Glutamatergic neuron (in vitro differentiated cells): ENCODE measurements at regions not wholly inside any gene's neighbourhood (a gene's known extent, or its start where the extent isn't known, plus 50 kb on each side); places are given as distances from the start of the nearest gene placed in this dataset.

Experiments used
- DNase-seq: peaks from one replicate; pipeline ENCODE4 v3.0.0; 2022
- H3K27ac Mint-ChIP-seq: one replicate; pipeline ENCODE4 v1.8.0; 2020; ENCODE audit warnings: mild to moderate bottlenecking, mixed read lengths, inconsistent platforms; ENCODE audit not compliant: unreplicated experiment
- H3K27me3 Mint-ChIP-seq: one replicate; pipeline ENCODE4 v1.8.0; 2020; ENCODE audit warnings: mild to moderate bottlenecking, moderate library complexity, mixed read lengths, inconsistent platforms; ENCODE audit not compliant: unreplicated experiment
- H3K36me3 Mint-ChIP-seq: one replicate; pipeline ENCODE4 v1.8.0; 2020; ENCODE audit warnings: mild to moderate bottlenecking, mixed read lengths, inconsistent platforms; ENCODE audit not compliant: unreplicated experiment
- H3K4me1 Mint-ChIP-seq: one replicate; pipeline ENCODE4 v1.8.0; 2020; ENCODE audit warnings: mild to moderate bottlenecking, low read depth, mixed read lengths, inconsistent platforms; ENCODE audit not compliant: unreplicated experiment
- H3K4me3 Mint-ChIP-seq: one replicate; pipeline ENCODE4 v1.8.0; 2020; ENCODE audit warnings: mild to moderate bottlenecking, mixed read lengths, inconsistent platforms; ENCODE audit not compliant: unreplicated experiment
- H3K9me3 Mint-ChIP-seq: one replicate; pipeline ENCODE4 v1.8.0; 2020; ENCODE audit warnings: mild to moderate bottlenecking, moderate library complexity, mixed read lengths, inconsistent platforms; ENCODE audit not compliant: unreplicated experiment
- CTCF ChIP-seq: fragments of 200-600 bp; sonication (generic); IDR thresholded peaks from one replicate; pipeline ENCODE4 v1.5.0; 2021; ENCODE audit not compliant: partially characterized antibody, unreplicated experiment

GRCh38 chr3:177735431-177735830 lies 538.1 kb upstream of the TBL1XR1 start:
- Mint-ChIP-seq H3K4me3 (no peak overlapping the region), H3K27me3 (peaks cover 6% of the 10 kb centered on the region), H3K9me3 (peaks cover 2% of the 10 kb centered on the region), H3K4me1 (peaks cover 34% of the 10 kb centered on the region), H3K27ac (no peak overlapping the region), H3K36me3 (no peaks in the 10 kb centered on the region)
- no peak for DNase-seq
- TF ChIP-seq CTCF: no peak

- no peaks in the 10 kb centered on the region for H3K36me3 Mint-ChIP-seq
- H3K9me3 Mint-ChIP-seq: no peaks in the 10 kb centered on the region
- H3K27ac Mint-ChIP-seq: no peak overlapping the region
- DNase-seq: no peak
- TF ChIP-seq CTCF: no peak
- peaks cover under 1% of the 10 kb centered on the region for H3K4me1 Mint-ChIP-seq
- no peak overlapping the region for H3K4me3 Mint-ChIP-seq
- H3K27me3 Mint-ChIP-seq: peaks cover 3% of the 10 kb centered on the region
Measured at GRCh38 chr3:177739461-177739860, 542.2 kb upstream of the TBL1XR1 start.

- Mint-ChIP-seq H3K27me3 (peaks cover 3% of the 10 kb centered on the region), H3K4me1 (no peaks in the 10 kb centered on the region), H3K27ac (no peak overlapping the region), H3K9me3 (no peaks in the 10 kb centered on the region), H3K4me3 (no peak overlapping the region), H3K36me3 (no peaks in the 10 kb centered on the region)
- DNase-seq: no peak
- no peak for TF ChIP-seq CTCF
Measured at GRCh38 chr3:177740254-177740653, 543.0 kb upstream of the TBL1XR1 start.

GRCh38 chr3:177742273-177742672 lies 545.0 kb upstream of the TBL1XR1 start:
- no peak for DNase-seq
- Mint-ChIP-seq H3K4me3 (no peak overlapping the region), H3K27me3 (peaks cover 3% of the 10 kb centered on the region), H3K9me3 (peaks cover under 1% of the 10 kb centered on the region), H3K4me1 (no peaks in the 10 kb centered on the region), H3K27ac (no peak overlapping the region), H3K36me3 (no peaks in the 10 kb centered on the region)
- no peak for TF ChIP-seq CTCF

GRCh38 chr3:177743173-177743890 lies 546.0 kb upstream of the TBL1XR1 start:
- no peak for DNase-seq
- Mint-ChIP-seq H3K4me3 (no peak overlapping the region), H3K4me1 (no peaks in the 10 kb centered on the region), H3K36me3 (no peaks in the 10 kb centered on the region), H3K27ac (no peak overlapping the region), H3K9me3 (peaks cover 3% of the 10 kb centered on the region), H3K27me3 (peaks cover 3% of the 10 kb centered on the region)
- no peak for TF ChIP-seq CTCF
